GM19452 (cell line): ENCODE measurements at regions not wholly inside any gene's neighbourhood (a gene's known extent, or its start where the extent isn't known, plus 50 kb on each side); places are given as distances from the start of the nearest gene placed in this dataset.

ENCODE experiments used
- ATAC-seq: cut with Tn5 transposase; IDR thresholded peaks from one replicate; pipeline ENCODE4 v1.9.1; 2021; ENCODE audit not compliant: unreplicated experiment

- ATAC-seq: no peak
Measured at GRCh38 chr5:6868171-6868570, 154.9 kb downstream of the TENT4A start.

- ATAC-seq: no peak
Measured at GRCh38 chr5:6868575-6869215, 155.5 kb downstream of the TENT4A start.

- ATAC-seq: no peak
Measured at GRCh38 chr5:6869677-6870076, 156.4 kb downstream of the TENT4A start.

GRCh38 chr5:6872441-6873160 lies 159.4 kb downstream of the TENT4A start:
- ATAC-seq: no peak

GRCh38 chr5:6873359-6873758 lies 160.1 kb downstream of the TENT4A start:
- ATAC-seq: no peak

- ATAC-seq: no peak
Measured at GRCh38 chr5:6875376-6875775, 162.1 kb downstream of the TENT4A start.

- no peak for ATAC-seq
Measured at GRCh38 chr5:6877986-6878828, 165.0 kb downstream of the TENT4A start.

- no peak for ATAC-seq
Measured at GRCh38 chr5:6885581-6885980, 172.3 kb downstream of the TENT4A start.

- ATAC-seq: no peak
Measured at GRCh38 chr5:6886866-6887265, 173.6 kb downstream of the TENT4A start.

- ATAC-seq: no peak
Measured at GRCh38 chr5:6889030-6889429, 175.8 kb downstream of the TENT4A start.

- ATAC-seq: no peak
Measured at GRCh38 chr5:6899221-6899620, 186.0 kb downstream of the TENT4A start.

- no peak for ATAC-seq
Measured at GRCh38 chr5:6900247-6901227, 187.3 kb downstream of the TENT4A start.

- no peak for ATAC-seq
Measured at GRCh38 chr5:6902094-6902493, 188.9 kb downstream of the TENT4A start.

- ATAC-seq: no peak
Measured at GRCh38 chr5:6902597-6902996, 189.4 kb downstream of the TENT4A start.

- no peak for ATAC-seq
Measured at GRCh38 chr5:6903934-6904333, 190.7 kb downstream of the TENT4A start.

- ATAC-seq: no peak
Measured at GRCh38 chr5:6904860-6905259, 191.6 kb downstream of the TENT4A start.

- ATAC-seq: no peak
Measured at GRCh38 chr5:6905423-6905822, 192.2 kb downstream of the TENT4A start.

- no peak for ATAC-seq
Measured at GRCh38 chr5:6905883-6906282, 192.7 kb downstream of the TENT4A start.

GRCh38 chr5:6907320-6907918 lies 194.2 kb downstream of the TENT4A start:
- no peak for ATAC-seq

GRCh38 chr5:6909901-6910300 lies 196.7 kb downstream of the TENT4A start:
- no peak for ATAC-seq
